A549 (cell line): ENCODE measurements at regions not wholly inside any gene's neighbourhood (a gene's known extent, or its start where the extent isn't known, plus 50 kb on each side); places are given as distances from the start of the nearest gene placed in this dataset.

Source experiments
- CHD2 ChIP-seq: fragments of 150-350 bp; IDR thresholded peaks from 2 replicates; pipeline ENCODE4 v1.6.1; 2014; ENCODE audit warnings: low read length; ENCODE audit not compliant: partially characterized antibody
- CTCF ChIP-seq: fragments of >200 bp; sonication (Bioruptor Twin); formaldehyde crosslinking; IDR thresholded peaks from 3 replicates; pipeline ENCODE4 v1.5.1; 2016
- RFX5 ChIP-seq: fragments of 450-650 bp; IDR thresholded peaks from 2 replicates; pipeline ENCODE4 v1.7.1; 2014; ENCODE audit warnings: antibody characterized with exemption, mild to moderate bottlenecking, moderate library complexity

- TF ChIP-seq CHD2 (no peak), RFX5 (no peak), CTCF (no peak)
Measured at GRCh38 chr12:11540156-11540555, 109.3 kb upstream of the ETV6 start.
